HepG2 (cell line): ENCODE measurements at regions not wholly inside any gene's neighbourhood (a gene's known extent, or its start where the extent isn't known, plus 50 kb on each side); places are given as distances from the start of the nearest gene placed in this dataset.
"Not testable (repeated sequence)": the region's sequence is repeated elsewhere in the genome, so short reads cannot be mapped to it uniquely, and the experiment has no call there.

Experiments
- ATAC-seq: fragments of 200-7000 bp; cut with Tn5 transposase; 3 replicates; pipeline ENCODE4 v1.9.1; 2020; ENCODE audit warnings: mild to moderate bottlenecking, moderate library complexity
- BruUV-seq: library from RNA; stranded (reverse); fragments of 400-500 nt; replicated peaks from 2 replicates; lab custom pipeline; 2021; lab: Mats Ljungman, UMichigan
- CTCF ChIA-PET: fragments of 300-600 bp; formaldehyde crosslinking; extraction: SDS; loops from one replicate; lab custom pipeline; 2021; ENCODE audit warnings: low total read pairs, inconsistent platforms, low intra/inter-chr PET ratio; lab: Yijun Ruan, JAX
- POLR2A ChIA-PET: fragments of 350-600 bp; sonication (Branson Sonifier 250); formaldehyde crosslinking; loops from one replicate; lab custom pipeline; 2020; ENCODE audit warnings: antibody characterized with exemption, inconsistent platforms; lab: Yijun Ruan, JAX
- DNase-seq: peaks from one replicate; pipeline ENCODE4 v3.0.0-alpha.2; 2015; ENCODE audit warnings: low spot score
- FAIRE-seq: peaks from 3 replicates; lab custom pipeline; 2011; peaks lifted over from hg19 to GRCh38; lab: Jason Lieb, UNC
- H2AFZ ChIP-seq: one replicate; pipeline ENCODE4 v1.6.1; 2011; ENCODE audit warnings: low read length, inconsistent platforms
- H3K27ac ChIP-seq: fragments of 300-600 bp; 3 replicates; pipeline ENCODE4 v1.8.0; 2011; ENCODE audit warnings: mixed run types, mild to moderate bottlenecking, mixed read lengths, low read length, inconsistent platforms; ENCODE audit not compliant: insufficient read depth; ENCODE audit errors: extremely low read length
- H3K27me3 ChIP-seq, 2 experiments: fragments of 200-600 bp in 1 of 2; 2 replicates in 1 of 2; 3 replicates in 1 of 2; pipeline versions ENCODE4 v1.6.0 to v1.8.0; 2011; ENCODE audit warnings: low read length in 2 of 2, mild to moderate bottlenecking in 2 of 2, moderate library complexity in 2 of 2, inconsistent platforms in 1 of 2; ENCODE audit not compliant: insufficient read depth in 2 of 2, control insufficient read depth in 1 of 2
- H3K36me3 ChIP-seq, 2 experiments: fragments of 200-600 bp in 1 of 2; replicated peaks in 1 of 2; 2 replicates in 1 of 2; 3 replicates in 1 of 2; pipeline versions ENCODE4 v1.5.1 to v1.8.0; 2011; ENCODE audit warnings: low read length in 2 of 2, inconsistent platforms in 1 of 2; ENCODE audit not compliant: insufficient read depth in 2 of 2, control insufficient read depth in 1 of 2
- H3K4me1 ChIP-seq: 2 replicates; pipeline ENCODE4 v1.5.1; 2012; ENCODE audit warnings: low read length, inconsistent platforms; ENCODE audit not compliant: insufficient read depth
- H3K4me2 ChIP-seq: 2 replicates; pipeline ENCODE4 v1.6.0; 2011; ENCODE audit warnings: low read depth, low read length, inconsistent platforms
- H3K4me3 ChIP-seq, 3 experiments: fragments of 200-600 bp in 1 of 3; sonication (generic), shearing (Covaris generic) in 1 of 3; replicated peaks in 1 of 3; 2 replicates each; pipeline ENCODE4 v1.5.1; 2011 to 2016; ENCODE audit warnings: low read length in 3 of 3, inconsistent platforms in 2 of 3, low read depth in 2 of 3, mild to moderate bottlenecking in 2 of 3, control low read depth in 1 of 3, mixed read lengths in 1 of 3; ENCODE audit not compliant: insufficient read depth in 1 of 3
- H3K79me2 ChIP-seq: one replicate; pipeline ENCODE4 v1.6.1; 2011; ENCODE audit warnings: low read length, inconsistent platforms; ENCODE audit not compliant: insufficient read depth
- H3K9ac ChIP-seq: 2 replicates; pipeline ENCODE4 v1.6.0; 2011; ENCODE audit warnings: mild to moderate bottlenecking, low read depth, low read length, inconsistent platforms; ENCODE audit not compliant: insufficient read depth
- H3K9me3 ChIP-seq: 2 replicates; pipeline ENCODE4 v1.5.1; 2012; ENCODE audit warnings: mild to moderate bottlenecking, low read length
- H4K20me1 ChIP-seq: 2 replicates; pipeline ENCODE4 v1.6.0; 2011; ENCODE audit warnings: inconsistent platforms, mild to moderate bottlenecking, low read length, moderate library complexity; ENCODE audit not compliant: insufficient read depth
- WGBS: methylation state at CpG from one replicate; pipeline ENCODE4 v1.1.6; 2017; ENCODE audit warnings: low lambda C conversion rate; 5-methylcytosine and 5-hydroxymethylcytosine counted together
- in situ Hi-C: cut with HindIII; loops from 2 replicates; pipeline ENCODE4 v1.10.0; 2017; ENCODE audit warnings: low pct_unique_long_range_greater_than_20kb; ENCODE audit not compliant: extremely low pct_ligation_motif_present
- intact Hi-C: fragments of 100-400 bp; cut with micrococcal nuclease; formaldehyde crosslinking; loops from one replicate; pipeline ENCODE4 v1.10.0; 2022; ENCODE audit not compliant: unreplicated experiment

DNA sequence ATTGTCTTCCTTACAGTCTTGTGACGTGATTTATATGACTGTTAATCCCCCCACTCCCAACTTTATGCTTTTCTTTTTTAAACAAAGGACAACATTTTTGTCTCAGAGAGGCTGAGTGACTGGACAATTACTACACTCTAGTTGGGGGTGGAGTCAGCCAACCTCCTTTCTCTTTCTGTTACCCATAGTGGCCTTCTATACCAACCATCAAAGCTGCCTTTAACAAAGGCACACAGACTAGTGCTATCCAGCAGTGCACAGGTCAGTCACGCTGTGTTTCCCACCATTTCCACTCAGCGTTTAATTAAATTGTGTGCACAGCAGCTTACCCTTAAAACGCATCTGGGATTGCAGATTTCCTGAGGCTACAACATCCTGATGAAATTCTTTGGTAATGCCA, 186.3 kb downstream of the SPATA31A7 start:
- H2AFZ ChIP-seq, CTCF ChIA-PET, BruUV-seq, H3K4me2 ChIP-seq, ATAC-seq, POLR2A ChIA-PET, H3K27ac ChIP-seq, DNase-seq, H3K9ac ChIP-seq, in situ Hi-C loops, H3K4me3 ChIP-seq, H3K79me2 ChIP-seq, H4K20me1 ChIP-seq, H3K27me3 ChIP-seq, intact Hi-C loops, H3K36me3 ChIP-seq, H3K9me3 ChIP-seq, H3K4me1 ChIP-seq, FAIRE-seq: not testable (repeated sequence)
- no CpG with 5 or more reads among the region's 4 CpGs for WGBS

DNA sequence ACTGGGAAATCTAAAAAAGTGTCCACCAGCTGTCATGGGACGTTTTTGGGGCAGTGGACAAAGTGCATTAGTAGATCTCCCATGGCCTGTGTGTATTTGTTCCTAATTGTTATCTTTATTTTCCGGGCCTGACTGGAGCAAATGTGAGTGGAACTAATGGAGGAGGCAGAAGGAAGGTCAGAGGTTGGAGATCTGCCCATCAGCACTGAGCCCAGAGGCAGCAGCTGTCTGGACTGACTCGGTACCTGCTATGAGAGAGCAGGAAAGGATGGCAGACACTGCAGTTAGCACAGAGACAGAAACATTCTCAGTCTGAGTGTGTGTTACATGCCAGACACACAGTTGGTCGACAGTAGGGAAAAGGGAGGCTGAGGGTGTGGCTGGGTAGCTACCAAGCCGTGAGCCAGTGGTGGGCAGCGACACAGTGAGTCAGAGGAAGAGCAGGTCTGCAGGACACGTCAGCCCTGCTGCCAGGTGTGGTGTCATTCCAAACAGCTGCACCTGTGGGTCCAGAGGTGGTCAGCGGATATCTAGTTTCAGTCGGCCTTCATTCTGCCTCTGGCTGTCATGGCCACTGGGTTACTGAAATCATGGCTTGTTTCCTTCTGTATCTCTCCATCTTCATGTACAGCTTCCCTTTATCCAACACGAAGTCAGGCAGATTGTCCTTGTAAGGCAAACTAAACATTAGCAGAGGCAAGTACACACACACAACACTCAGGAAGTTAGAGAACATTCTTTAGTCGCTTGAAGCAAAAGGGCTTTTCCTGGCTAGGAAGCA, 196.4 kb downstream of the SPATA31A7 start:
- CTCF ChIA-PET, H3K36me3 ChIP-seq, ATAC-seq, POLR2A ChIA-PET, H2AFZ ChIP-seq, H3K9me3 ChIP-seq, H3K4me1 ChIP-seq, H3K27ac ChIP-seq, intact Hi-C loops, H4K20me1 ChIP-seq, H3K9ac ChIP-seq, H3K79me2 ChIP-seq, in situ Hi-C loops, DNase-seq, BruUV-seq, H3K4me3 ChIP-seq, H3K27me3 ChIP-seq, FAIRE-seq, H3K4me2 ChIP-seq: not testable (repeated sequence)
- WGBS, result no CpG with 5 or more reads among the region's 11 CpGs

DNA sequence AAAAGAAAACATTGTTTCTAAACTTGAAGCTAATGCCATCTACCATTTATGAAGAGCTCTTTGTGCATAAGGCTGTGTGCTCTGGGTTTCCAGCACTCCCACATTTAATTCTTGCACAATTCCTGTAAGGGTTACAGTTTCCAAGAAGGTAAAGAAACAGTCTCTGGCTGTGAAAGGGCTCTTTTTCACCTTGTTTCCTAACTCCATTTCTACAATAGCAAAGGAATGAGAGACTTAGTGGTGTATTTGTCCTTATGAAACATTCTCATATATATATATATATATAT, 196.9 kb downstream of the SPATA31A7 start:
- H4K20me1 ChIP-seq, H3K27me3 ChIP-seq, ATAC-seq, BruUV-seq, H3K4me2 ChIP-seq, H3K4me1 ChIP-seq, H3K9ac ChIP-seq, H2AFZ ChIP-seq, H3K79me2 ChIP-seq, CTCF ChIA-PET, in situ Hi-C loops, DNase-seq, H3K36me3 ChIP-seq, POLR2A ChIA-PET, H3K9me3 ChIP-seq, intact Hi-C loops, H3K4me3 ChIP-seq, FAIRE-seq, H3K27ac ChIP-seq: not testable (repeated sequence)

DNA sequence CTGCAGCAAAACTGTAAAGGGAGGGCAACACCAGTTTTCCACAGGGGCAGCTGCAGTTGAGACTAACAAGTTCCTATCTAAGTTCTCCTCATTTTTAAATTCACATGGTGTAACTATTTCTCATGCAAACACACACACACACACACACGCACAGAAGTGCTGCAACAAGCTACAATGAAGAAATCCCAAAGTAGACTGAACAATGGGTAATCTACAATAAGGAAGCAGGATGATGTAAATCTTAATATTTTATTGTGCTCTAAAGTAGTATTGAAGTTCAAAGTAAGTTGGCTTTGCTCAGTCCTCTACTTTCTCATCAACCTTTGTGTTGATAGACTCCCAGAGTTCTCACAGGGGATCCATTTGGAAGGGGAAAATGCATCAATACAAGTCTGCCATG, 212.9 kb downstream of the SPATA31A7 start:
- H3K27me3 ChIP-seq, H3K36me3 ChIP-seq, in situ Hi-C loops, POLR2A ChIA-PET, H3K4me3 ChIP-seq, H3K4me2 ChIP-seq, H2AFZ ChIP-seq, H3K9me3 ChIP-seq, H3K9ac ChIP-seq, CTCF ChIA-PET, H3K27ac ChIP-seq, DNase-seq, ATAC-seq, intact Hi-C loops, H3K4me1 ChIP-seq, H4K20me1 ChIP-seq, FAIRE-seq, BruUV-seq, H3K79me2 ChIP-seq: not testable (repeated sequence)
- WGBS, result no CpG with 5 or more reads among the region's 1 CpG
